ENCODE measurements at regions not wholly inside any gene's neighbourhood (a gene's known extent, or its start where the extent isn't known, plus 50 kb on each side); places are given as distances from the start of the nearest gene placed in this dataset.
A peak's percentile ranks its signal among the peaks of the same experiment; 100 is the strongest.

DNA sequence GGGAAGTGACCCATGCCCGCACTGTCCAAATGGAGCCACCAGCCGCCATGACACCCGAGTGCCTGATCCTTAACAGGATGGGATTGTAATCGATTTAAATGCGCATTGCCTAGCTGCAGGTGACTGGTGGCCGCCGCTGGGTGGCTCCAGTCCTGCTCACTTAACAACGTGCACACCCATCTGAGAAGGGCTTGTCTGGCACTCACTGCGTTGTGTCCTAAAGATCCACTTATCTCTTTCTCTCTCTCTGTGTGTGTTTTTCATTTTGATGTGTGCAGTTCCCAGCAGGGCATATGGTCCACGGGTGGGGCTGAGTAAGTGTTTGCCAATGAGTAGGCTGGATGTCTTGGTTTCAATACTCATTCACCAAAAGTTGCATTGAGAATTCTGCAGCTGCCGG lies 80.6 kb downstream of the IRF8 start:
- intact Hi-C loops (cut with DNase I): loop anchor here (10.0 kb wide), 1 partner anchor 85 kb away; the partner anchor contains the start of gene IRF8
- Histone ChIP-seq H3K36me3 (no peaks in the 10 kb centered on the region), H3K4me1 (peaks cover 11% of the 10 kb centered on the region), H3K9me3 (no peaks in the 10 kb centered on the region), H3K27me3 (no peaks in the 10 kb centered on the region), H3K4me3 (no peak overlapping the region), H3K27ac (no peak overlapping the region), H3K9ac (ENCODE audit: low read depth in 2 of 2, low read length in 2 of 2) (no peak overlapping the region)
- peak; percentile 60 for DNase-seq
- TF ChIP-seq, protein P1, sequence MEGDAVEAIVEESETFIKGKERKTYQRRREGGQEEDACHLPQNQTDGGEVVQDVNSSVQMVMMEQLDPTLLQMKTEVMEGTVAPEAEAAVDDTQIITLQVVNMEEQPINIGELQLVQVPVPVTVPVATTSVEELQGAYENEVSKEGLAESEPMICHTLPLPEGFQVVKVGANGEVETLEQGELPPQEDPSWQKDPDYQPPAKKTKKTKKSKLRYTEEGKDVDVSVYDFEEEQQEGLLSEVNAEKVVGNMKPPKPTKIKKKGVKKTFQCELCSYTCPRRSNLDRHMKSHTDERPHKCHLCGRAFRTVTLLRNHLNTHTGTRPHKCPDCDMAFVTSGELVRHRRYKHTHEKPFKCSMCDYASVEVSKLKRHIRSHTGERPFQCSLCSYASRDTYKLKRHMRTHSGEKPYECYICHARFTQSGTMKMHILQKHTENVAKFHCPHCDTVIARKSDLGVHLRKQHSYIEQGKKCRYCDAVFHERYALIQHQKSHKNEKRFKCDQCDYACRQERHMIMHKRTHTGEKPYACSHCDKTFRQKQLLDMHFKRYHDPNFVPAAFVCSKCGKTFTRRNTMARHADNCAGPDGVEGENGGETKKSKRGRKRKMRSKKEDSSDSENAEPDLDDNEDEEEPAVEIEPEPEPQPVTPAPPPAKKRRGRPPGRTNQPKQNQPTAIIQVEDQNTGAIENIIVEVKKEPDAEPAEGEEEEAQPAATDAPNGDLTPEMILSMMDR (IDR thresholded peaks at IDR 0.05): no peak

DNA sequence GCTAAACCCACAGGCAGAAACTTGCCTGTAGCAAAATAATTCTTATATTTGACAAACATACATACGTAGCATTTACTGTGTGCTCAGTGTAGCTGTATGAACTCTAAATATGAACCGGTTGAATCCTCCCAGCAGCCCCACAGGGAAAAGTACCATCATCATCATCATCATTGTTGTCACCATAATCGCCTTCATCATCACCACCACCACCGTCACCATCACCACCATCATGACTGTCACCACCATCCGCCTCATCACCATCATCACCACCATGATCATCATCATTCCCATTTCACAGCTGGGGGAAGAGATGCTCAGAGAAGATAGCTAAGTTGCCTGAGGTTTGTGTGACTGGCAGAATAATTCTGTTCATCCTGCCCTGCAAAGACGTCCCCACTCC lies 81.7 kb downstream of the IRF8 start:
- no peak overlapping the region for H3K9ac ChIP-seq (ENCODE audit: low read depth in 2 of 2, low read length in 2 of 2)
- no peaks in the 10 kb centered on the region for H3K27me3 ChIP-seq
- TF ChIP-seq, protein P1 (IDR thresholded peaks at IDR 0.05): no peak
- no peak overlapping the region for H3K27ac ChIP-seq
- intact Hi-C loops (cut with DNase I): loop anchor here (10.0 kb wide), 1 partner anchor 86 kb away; the partner anchor contains the start of gene IRF8
- no peak overlapping the region for H3K4me3 ChIP-seq
- no peak for DNase-seq
- H3K9me3 ChIP-seq: no peaks in the 10 kb centered on the region
- H3K36me3 ChIP-seq: no peaks in the 10 kb centered on the region
- peaks cover 13% of the 10 kb centered on the region for H3K4me1 ChIP-seq

DNA sequence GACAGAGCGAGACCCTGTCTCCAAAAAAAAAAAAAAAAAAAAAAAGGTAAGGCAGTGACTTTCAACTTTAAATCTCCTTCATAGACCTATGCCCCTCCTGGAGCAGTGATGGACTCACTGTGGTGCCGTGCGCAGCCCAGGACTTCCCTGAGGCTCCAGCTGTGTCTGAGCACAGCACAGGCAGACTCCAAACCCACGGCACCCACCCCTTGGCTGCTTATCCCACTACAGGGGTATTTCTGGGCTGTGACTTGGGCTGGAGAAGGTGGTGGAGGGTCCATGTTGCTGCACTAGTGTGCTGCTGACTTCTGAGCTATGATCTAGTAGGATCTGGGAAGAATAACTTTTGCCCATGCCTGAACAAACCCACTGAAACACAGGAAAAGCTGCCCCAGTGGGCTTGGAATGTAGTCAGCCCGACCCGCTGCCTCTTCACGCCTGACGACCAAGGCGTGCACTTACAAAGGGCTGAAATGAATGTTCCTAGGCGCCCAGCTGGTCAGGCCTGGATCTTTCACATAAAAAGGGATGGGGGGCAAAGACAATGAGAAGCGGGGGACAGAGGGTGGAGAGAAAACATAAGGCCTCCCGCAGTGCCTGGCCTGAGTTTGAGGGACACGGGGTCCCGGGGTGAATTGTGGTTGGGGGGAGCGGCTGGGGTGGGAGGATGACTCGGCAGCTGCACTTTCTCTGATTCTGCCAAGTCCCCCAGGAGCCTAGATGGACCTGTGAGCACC lies 83.0 kb downstream of the IRF8 start:
- peaks cover 16% of the 10 kb centered on the region for H3K4me1 ChIP-seq
- H3K9ac ChIP-seq (ENCODE audit: low read depth in 2 of 2, low read length in 2 of 2): no peak overlapping the region
- no peak overlapping the region for H3K4me3 ChIP-seq
- TF ChIP-seq, protein P1 (IDR thresholded peaks at IDR 0.05): no peak
- H3K36me3 ChIP-seq: no peaks in the 10 kb centered on the region
- H3K27ac ChIP-seq: no peak overlapping the region
- no peaks in the 10 kb centered on the region for H3K9me3 ChIP-seq
- no peaks in the 10 kb centered on the region for H3K27me3 ChIP-seq
- intact Hi-C loops (cut with DNase I): loop anchor here (10.0 kb wide), 1 partner anchor 87 kb away; the partner anchor contains the start of gene IRF8
- DNase-seq: no peak

DNA sequence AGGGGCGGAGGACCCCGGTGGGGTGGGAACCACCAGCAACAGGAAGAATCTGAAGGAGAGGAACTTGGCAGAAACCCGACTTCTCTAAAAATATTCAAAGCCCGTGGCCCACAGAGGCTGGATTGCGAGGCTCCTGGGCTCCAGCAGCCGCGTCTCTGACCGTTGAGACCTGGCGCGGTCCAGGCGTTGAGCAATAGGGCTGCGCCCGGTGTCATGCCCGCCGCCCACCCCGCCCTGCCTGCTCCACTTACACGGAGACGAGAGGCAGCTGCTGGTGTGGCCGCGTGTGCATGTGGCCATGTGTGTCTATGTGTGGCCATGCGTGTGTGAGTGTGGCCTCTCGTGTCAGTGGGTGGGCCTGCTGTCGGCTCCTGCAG lies 83.6 kb downstream of the IRF8 start:
- intact Hi-C loops (cut with DNase I): loop anchor here (10.0 kb wide), 1 partner anchor 88 kb away; the partner anchor contains the start of gene IRF8
- no peak overlapping the region for H3K27ac ChIP-seq
- H3K27me3 ChIP-seq: no peaks in the 10 kb centered on the region
- TF ChIP-seq, protein P1 (IDR thresholded peaks at IDR 0.05): no peak
- H3K9ac ChIP-seq (ENCODE audit: low read depth in 2 of 2, low read length in 2 of 2): no peak overlapping the region
- no peaks in the 10 kb centered on the region for H3K36me3 ChIP-seq
- no peak for DNase-seq
- H3K4me3 ChIP-seq: no peak overlapping the region
- H3K9me3 ChIP-seq: no peaks in the 10 kb centered on the region
- peaks cover 17% of the 10 kb centered on the region for H3K4me1 ChIP-seq

DNA sequence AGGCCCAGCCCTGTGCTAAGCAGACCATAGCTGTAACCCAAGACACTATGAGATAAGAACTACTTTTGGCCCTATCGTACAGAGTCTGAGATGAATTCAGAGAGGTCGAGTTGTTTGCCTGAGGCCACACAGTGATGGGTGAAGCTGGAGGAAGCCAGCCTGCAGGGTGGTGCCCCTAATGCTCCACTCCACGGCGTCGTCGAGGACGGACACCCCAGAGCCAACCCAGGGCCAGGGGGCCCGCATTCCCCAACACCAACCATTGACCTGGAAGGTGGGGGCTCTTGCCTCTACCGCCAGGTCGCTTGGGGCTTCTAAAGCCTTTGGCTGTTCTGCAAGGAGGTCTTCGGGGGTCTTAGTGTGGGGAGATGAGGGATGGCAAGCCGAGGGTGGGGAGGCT lies 84.1 kb downstream of the IRF8 start:
- TF ChIP-seq, protein P1 (IDR thresholded peaks at IDR 0.05): no peak
- Histone ChIP-seq H3K36me3 (no peaks in the 10 kb centered on the region), H3K9ac (ENCODE audit: low read depth in 2 of 2, low read length in 2 of 2) (peak overlapping the region in 1 of 2 donors; percentile 20), H3K27ac (no peak overlapping the region), H3K4me3 (no peak overlapping the region), H3K4me1 (peaks cover 17% of the 10 kb centered on the region), H3K9me3 (no peaks in the 10 kb centered on the region), H3K27me3 (no peaks in the 10 kb centered on the region)
- DNase-seq: no peak
- intact Hi-C loops (cut with DNase I): loop anchor here (10.0 kb wide), 1 partner anchor 88 kb away; the partner anchor contains the start of gene IRF8

Measured in colonic mucosa (tissue), 4 donors.